ENCODE measurements at regions not wholly inside any gene's neighbourhood (a gene's known extent, or its start where the extent isn't known, plus 50 kb on each side); places are given as distances from the start of the nearest gene placed in this dataset.

GRCh38 chr4:81606801-81607501 is 135.2 kb upstream of the RASGEF1B start:
- Mint-ChIP-seq H3K27me3 (ENCODE audit: unreplicated experiment) (peaks cover 2% of the 10 kb centered on the region), H3K27ac (ENCODE audit: unreplicated experiment) (no peak overlapping the region), H3K9me3 (ENCODE audit: unreplicated experiment) (peaks cover 2% of the 10 kb centered on the region), H3K4me3 (ENCODE audit: unreplicated experiment) (no peak overlapping the region), H3K4me1 (ENCODE audit: low read depth, unreplicated experiment) (peaks cover 3% of the 10 kb centered on the region), H3K36me3 (ENCODE audit: unreplicated experiment) (no peaks in the 10 kb centered on the region)
- TF ChIP-seq, protein P1, sequence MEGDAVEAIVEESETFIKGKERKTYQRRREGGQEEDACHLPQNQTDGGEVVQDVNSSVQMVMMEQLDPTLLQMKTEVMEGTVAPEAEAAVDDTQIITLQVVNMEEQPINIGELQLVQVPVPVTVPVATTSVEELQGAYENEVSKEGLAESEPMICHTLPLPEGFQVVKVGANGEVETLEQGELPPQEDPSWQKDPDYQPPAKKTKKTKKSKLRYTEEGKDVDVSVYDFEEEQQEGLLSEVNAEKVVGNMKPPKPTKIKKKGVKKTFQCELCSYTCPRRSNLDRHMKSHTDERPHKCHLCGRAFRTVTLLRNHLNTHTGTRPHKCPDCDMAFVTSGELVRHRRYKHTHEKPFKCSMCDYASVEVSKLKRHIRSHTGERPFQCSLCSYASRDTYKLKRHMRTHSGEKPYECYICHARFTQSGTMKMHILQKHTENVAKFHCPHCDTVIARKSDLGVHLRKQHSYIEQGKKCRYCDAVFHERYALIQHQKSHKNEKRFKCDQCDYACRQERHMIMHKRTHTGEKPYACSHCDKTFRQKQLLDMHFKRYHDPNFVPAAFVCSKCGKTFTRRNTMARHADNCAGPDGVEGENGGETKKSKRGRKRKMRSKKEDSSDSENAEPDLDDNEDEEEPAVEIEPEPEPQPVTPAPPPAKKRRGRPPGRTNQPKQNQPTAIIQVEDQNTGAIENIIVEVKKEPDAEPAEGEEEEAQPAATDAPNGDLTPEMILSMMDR (IDR thresholded peaks at IDR 0.05; ENCODE audit: partially characterized antibody, unreplicated experiment), result no peak
- DNase-seq, result no peak

- Mint-ChIP-seq H3K4me3 (ENCODE audit: unreplicated experiment) (no peak overlapping the region), H3K27ac (ENCODE audit: unreplicated experiment) (no peak overlapping the region), H3K27me3 (ENCODE audit: unreplicated experiment) (peaks cover 2% of the 10 kb centered on the region), H3K36me3 (ENCODE audit: unreplicated experiment) (no peaks in the 10 kb centered on the region), H3K4me1 (ENCODE audit: low read depth, unreplicated experiment) (peaks cover 7% of the 10 kb centered on the region), H3K9me3 (ENCODE audit: unreplicated experiment) (peaks cover 2% of the 10 kb centered on the region)
- no peak for DNase-seq
- TF ChIP-seq, protein P1 (IDR thresholded peaks at IDR 0.05; ENCODE audit: partially characterized antibody, unreplicated experiment), result no peak
Measured at GRCh38 chr4:81606166-81606565, 134.5 kb upstream of the RASGEF1B start.

DNA sequence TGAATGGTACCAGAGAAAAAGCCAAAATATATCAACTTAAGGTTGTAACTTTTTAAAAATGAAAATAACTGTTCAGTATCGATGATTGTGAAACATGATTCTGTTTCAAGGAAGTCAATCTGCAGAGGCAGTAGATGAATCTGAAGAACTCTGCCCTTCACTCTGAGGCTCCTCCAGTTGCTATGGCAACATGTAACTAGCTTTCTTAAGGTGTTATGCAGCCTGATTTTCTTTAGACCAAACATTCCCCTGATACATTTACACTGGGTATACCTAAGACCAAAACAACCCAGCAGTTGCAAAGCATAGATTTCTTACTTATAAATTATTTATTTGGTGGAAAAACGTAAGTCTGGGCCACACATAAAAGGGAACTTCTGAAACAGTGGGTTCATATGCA is 133.6 kb upstream of the RASGEF1B start:
- Mint-ChIP-seq H3K27me3 (ENCODE audit: unreplicated experiment) (peaks cover under 1% of the 10 kb centered on the region), H3K27ac (ENCODE audit: unreplicated experiment) (no peak overlapping the region), H3K4me3 (ENCODE audit: unreplicated experiment) (no peak overlapping the region), H3K9me3 (ENCODE audit: unreplicated experiment) (peaks cover 2% of the 10 kb centered on the region), H3K4me1 (ENCODE audit: low read depth, unreplicated experiment) (peaks cover 16% of the 10 kb centered on the region), H3K36me3 (ENCODE audit: unreplicated experiment) (no peaks in the 10 kb centered on the region)
- TF ChIP-seq, protein P1 (IDR thresholded peaks at IDR 0.05; ENCODE audit: partially characterized antibody, unreplicated experiment), result no peak
- no peak for DNase-seq

DNA sequence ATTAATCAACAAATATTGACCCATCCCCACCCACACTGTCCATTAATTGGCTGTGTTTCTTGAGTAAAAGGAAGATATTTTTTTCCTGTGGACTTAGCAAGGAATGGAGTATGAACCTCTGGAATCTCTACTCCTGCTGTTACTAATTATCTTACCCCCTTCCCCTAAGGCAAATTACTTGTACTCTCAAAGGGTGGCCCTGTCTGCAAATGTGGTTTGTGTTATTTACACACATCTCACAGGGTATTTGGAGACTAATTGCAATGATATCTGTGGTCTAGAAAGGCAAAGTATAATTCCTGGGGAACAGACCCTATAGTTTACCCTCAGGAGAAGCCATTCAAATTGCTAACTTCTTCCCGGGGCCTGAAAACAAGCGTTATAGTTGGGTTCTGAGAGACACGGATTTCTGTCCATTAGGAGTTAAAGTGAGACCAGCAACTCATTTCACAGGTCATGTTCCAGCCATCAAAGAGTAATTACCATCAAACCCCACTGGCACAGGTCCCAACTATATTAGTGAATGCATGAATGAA is 133.0 kb upstream of the RASGEF1B start:
- Mint-ChIP-seq H3K27me3 (ENCODE audit: unreplicated experiment) (no peaks in the 10 kb centered on the region), H3K4me1 (ENCODE audit: low read depth, unreplicated experiment) (peaks cover 21% of the 10 kb centered on the region), H3K9me3 (ENCODE audit: unreplicated experiment) (peaks cover 2% of the 10 kb centered on the region), H3K36me3 (ENCODE audit: unreplicated experiment) (no peaks in the 10 kb centered on the region), H3K4me3 (ENCODE audit: unreplicated experiment) (no peak overlapping the region), H3K27ac (ENCODE audit: unreplicated experiment) (no peak overlapping the region)
- TF ChIP-seq, protein P1 (IDR thresholded peaks at IDR 0.05; ENCODE audit: partially characterized antibody, unreplicated experiment), result no peak
- no peak for DNase-seq

- peaks cover 25% of the 10 kb centered on the region for H3K4me1 Mint-ChIP-seq (ENCODE audit: low read depth, unreplicated experiment)
- H3K27ac Mint-ChIP-seq (ENCODE audit: unreplicated experiment), result no peak overlapping the region
- no peak overlapping the region for H3K4me3 Mint-ChIP-seq (ENCODE audit: unreplicated experiment)
- no peaks in the 10 kb centered on the region for H3K27me3 Mint-ChIP-seq (ENCODE audit: unreplicated experiment)
- H3K36me3 Mint-ChIP-seq (ENCODE audit: unreplicated experiment), result no peaks in the 10 kb centered on the region
- TF ChIP-seq, protein P1 (IDR thresholded peaks at IDR 0.05; ENCODE audit: partially characterized antibody, unreplicated experiment), result no peak
- no peak for DNase-seq
- no peaks in the 10 kb centered on the region for H3K9me3 Mint-ChIP-seq (ENCODE audit: unreplicated experiment)
Measured at GRCh38 chr4:81602854-81603253, 131.1 kb upstream of the RASGEF1B start.
